ENCODE measurements at regions not wholly inside any gene's neighbourhood (a gene's known extent, or its start where the extent isn't known, plus 50 kb on each side); places are given as distances from the start of the nearest gene placed in this dataset.

DNA sequence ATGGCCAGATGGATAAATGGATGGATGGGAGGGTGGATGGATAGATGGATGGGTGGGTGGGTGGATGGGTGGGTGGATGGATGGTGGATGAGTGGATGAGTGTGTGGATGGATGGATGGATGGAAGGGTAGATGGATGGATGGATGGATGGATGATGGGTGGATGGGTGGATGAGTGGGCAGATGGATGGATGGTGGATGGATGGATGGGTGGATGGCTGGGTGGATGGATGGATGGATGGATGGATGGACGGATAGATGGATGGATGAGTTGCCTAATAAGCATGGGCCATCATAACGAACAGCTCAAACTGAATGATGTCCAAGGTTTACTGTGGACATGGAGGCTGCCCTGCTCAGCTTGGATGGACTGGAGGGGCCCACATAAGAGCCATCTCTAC lies 89.8 kb upstream of the SMIM23 start:
- TF ChIP-seq, protein P1, sequence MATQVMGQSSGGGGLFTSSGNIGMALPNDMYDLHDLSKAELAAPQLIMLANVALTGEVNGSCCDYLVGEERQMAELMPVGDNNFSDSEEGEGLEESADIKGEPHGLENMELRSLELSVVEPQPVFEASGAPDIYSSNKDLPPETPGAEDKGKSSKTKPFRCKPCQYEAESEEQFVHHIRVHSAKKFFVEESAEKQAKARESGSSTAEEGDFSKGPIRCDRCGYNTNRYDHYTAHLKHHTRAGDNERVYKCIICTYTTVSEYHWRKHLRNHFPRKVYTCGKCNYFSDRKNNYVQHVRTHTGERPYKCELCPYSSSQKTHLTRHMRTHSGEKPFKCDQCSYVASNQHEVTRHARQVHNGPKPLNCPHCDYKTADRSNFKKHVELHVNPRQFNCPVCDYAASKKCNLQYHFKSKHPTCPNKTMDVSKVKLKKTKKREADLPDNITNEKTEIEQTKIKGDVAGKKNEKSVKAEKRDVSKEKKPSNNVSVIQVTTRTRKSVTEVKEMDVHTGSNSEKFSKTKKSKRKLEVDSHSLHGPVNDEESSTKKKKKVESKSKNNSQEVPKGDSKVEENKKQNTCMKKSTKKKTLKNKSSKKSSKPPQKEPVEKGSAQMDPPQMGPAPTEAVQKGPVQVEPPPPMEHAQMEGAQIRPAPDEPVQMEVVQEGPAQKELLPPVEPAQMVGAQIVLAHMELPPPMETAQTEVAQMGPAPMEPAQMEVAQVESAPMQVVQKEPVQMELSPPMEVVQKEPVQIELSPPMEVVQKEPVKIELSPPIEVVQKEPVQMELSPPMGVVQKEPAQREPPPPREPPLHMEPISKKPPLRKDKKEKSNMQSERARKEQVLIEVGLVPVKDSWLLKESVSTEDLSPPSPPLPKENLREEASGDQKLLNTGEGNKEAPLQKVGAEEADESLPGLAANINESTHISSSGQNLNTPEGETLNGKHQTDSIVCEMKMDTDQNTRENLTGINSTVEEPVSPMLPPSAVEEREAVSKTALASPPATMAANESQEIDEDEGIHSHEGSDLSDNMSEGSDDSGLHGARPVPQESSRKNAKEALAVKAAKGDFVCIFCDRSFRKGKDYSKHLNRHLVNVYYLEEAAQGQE (IDR thresholded peaks at IDR 0.05; ENCODE audit: insufficient replicate concordance, low read depth): no peak
- TF ChIP-seq POLR2AphosphoS5 (IDR thresholded peaks at IDR 0.05; ENCODE audit: low read depth): no peak
- TF ChIP-seq, protein P2, sequence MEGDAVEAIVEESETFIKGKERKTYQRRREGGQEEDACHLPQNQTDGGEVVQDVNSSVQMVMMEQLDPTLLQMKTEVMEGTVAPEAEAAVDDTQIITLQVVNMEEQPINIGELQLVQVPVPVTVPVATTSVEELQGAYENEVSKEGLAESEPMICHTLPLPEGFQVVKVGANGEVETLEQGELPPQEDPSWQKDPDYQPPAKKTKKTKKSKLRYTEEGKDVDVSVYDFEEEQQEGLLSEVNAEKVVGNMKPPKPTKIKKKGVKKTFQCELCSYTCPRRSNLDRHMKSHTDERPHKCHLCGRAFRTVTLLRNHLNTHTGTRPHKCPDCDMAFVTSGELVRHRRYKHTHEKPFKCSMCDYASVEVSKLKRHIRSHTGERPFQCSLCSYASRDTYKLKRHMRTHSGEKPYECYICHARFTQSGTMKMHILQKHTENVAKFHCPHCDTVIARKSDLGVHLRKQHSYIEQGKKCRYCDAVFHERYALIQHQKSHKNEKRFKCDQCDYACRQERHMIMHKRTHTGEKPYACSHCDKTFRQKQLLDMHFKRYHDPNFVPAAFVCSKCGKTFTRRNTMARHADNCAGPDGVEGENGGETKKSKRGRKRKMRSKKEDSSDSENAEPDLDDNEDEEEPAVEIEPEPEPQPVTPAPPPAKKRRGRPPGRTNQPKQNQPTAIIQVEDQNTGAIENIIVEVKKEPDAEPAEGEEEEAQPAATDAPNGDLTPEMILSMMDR (IDR thresholded peaks at IDR 0.05; ENCODE audit: insufficient read depth, low read length): no peak
- no peak for TF ChIP-seq SPI1 (IDR thresholded peaks at IDR 0.05; ENCODE audit: borderline replicate concordance, low read depth)
- no peak for TF ChIP-seq GABPA (IDR thresholded peaks at IDR 0.05; ENCODE audit: low read depth)
- Histone ChIP-seq H3K27me3 (ENCODE audit: insufficient read depth, poor library complexity, severe bottlenecking) (no peaks in the 10 kb centered on the region), H3K4me3 (replicated peaks; ENCODE audit: insufficient read depth, low read length) (no peak overlapping the region), H3K27ac (replicated peaks) (no peak overlapping the region)
- DNase-seq (ENCODE audit: low read depth in 1 of 2, low spot score in 1 of 2): no peak

DNA sequence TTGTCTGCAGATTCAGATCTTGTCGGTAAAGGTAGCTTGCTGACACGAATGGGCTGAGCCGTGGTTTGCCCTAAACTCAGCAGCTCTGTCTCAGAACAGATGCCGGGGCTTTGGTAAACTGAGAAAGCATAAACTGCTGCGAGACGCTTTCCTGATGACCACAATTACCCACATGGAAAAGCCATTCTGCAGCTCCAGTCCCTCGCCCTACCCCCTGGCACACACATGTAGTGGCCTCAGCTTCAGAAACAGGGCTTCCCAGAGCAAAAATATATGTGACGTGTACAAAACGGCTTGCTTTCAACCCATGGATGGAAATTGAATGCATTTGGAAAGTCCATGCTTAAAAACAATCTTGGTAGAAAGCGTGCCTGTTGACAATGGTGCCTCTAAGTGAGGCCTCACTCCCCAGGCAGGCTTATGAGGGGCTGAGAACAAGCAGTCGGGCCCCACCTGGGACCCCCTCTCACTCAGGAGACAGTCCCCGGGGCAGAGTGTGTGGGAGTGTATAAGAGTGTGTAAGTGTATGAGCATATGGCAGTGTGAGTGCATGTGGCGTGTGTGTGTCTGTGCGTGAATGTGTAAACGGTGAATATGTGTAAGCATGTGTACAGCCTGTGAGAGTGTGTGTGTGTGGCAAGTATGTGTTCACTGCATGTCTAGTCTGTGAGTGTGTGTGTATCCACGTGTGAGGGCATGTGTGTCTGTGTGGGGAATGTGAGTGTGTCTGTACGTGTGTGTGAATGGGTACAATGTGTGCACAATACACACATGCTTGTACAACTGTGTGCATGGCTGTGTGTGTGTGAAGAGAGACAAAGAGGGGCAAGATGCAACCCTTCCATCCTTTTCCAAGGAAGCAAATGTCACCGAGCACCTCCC lies 88.2 kb upstream of the SMIM23 start:
- Histone ChIP-seq H3K4me3 (replicated peaks; ENCODE audit: insufficient read depth, low read length) (no peak overlapping the region), H3K27ac (replicated peaks) (no peak overlapping the region), H3K27me3 (ENCODE audit: insufficient read depth, poor library complexity, severe bottlenecking) (no peaks in the 10 kb centered on the region)
- no peak for DNase-seq (ENCODE audit: low read depth in 1 of 2, low spot score in 1 of 2)
- TF ChIP-seq POLR2AphosphoS5 (IDR thresholded peaks at IDR 0.05; ENCODE audit: low read depth): no peak
- TF ChIP-seq, protein P2 (IDR thresholded peaks at IDR 0.05; ENCODE audit: insufficient read depth, low read length): no peak
- no peak for TF ChIP-seq GABPA (IDR thresholded peaks at IDR 0.05; ENCODE audit: low read depth)
- no peak for TF ChIP-seq SPI1 (IDR thresholded peaks at IDR 0.05; ENCODE audit: borderline replicate concordance, low read depth)
- TF ChIP-seq, protein P1 (IDR thresholded peaks at IDR 0.05; ENCODE audit: insufficient replicate concordance, low read depth): no peak

DNA sequence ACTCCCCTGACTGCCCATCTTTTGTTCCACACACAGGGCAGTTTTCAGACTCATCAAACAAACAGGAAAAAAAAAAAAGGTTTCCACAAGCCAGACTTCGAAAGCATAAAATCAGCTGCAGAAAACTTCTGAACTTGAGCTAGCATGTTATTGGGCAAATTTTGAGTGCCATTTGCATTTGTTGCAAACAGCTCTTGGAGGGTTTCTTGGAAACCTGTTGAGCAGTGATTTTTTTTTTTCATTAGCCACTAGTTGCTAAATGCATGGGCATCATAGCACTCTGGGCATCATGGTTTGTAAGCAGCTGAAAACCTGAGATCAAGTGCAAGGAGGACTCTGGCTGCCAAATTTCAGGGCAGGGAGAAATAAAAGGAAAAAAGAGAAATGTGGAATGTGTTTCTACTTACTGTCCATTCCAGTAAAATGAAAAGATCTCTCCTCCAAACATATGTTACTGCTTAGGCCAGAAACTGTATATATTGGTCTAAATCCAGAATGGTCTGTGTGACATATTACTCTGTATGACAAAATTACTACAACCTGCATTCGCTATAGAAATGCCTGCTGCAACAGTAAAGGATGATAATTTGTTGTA lies 85.2 kb upstream of the SMIM23 start:
- TF ChIP-seq, protein P2 (IDR thresholded peaks at IDR 0.05; ENCODE audit: insufficient read depth, low read length): no peak
- no peak for TF ChIP-seq POLR2AphosphoS5 (IDR thresholded peaks at IDR 0.05; ENCODE audit: low read depth)
- Histone ChIP-seq H3K27me3 (ENCODE audit: insufficient read depth, poor library complexity, severe bottlenecking) (no peaks in the 10 kb centered on the region), H3K4me3 (replicated peaks; ENCODE audit: insufficient read depth, low read length) (no peak overlapping the region), H3K27ac (replicated peaks) (no peak overlapping the region)
- DNase-seq (ENCODE audit: low read depth in 1 of 2, low spot score in 1 of 2): no peak

Measured in HL-60 (cell line).